IPS-NIHi7 (cell line): ENCODE measurements at regions not wholly inside any gene's neighbourhood (a gene's known extent, or its start where the extent isn't known, plus 50 kb on each side); places are given as distances from the start of the nearest gene placed in this dataset.

Experiments
- DNase-seq: peaks from one replicate; pipeline ENCODE4 v3.0.0; 2012; ENCODE audit warnings: mixed read lengths; ENCODE audit errors: extremely low spot score

DNA sequence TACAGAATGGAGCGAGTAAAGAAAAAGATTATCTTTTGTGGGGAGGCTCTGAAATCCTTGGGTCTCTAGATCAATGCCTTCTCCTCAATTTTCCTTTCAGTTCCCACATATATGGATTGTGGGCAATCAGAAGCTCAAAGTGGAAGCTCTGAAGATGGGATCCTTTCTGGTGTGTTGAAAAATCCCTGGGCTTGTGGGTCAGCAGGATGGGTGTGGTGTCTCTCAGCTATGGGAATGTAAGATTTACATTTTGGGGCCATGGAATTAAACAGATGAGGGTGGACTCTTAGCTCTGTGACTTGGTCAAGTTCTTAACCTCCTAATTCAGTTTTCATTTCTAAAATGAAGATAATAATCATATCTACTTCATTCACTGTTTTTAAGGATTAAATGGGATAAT lies 231.9 kb upstream of the CA10 start:
- no peak for DNase-seq

DNA sequence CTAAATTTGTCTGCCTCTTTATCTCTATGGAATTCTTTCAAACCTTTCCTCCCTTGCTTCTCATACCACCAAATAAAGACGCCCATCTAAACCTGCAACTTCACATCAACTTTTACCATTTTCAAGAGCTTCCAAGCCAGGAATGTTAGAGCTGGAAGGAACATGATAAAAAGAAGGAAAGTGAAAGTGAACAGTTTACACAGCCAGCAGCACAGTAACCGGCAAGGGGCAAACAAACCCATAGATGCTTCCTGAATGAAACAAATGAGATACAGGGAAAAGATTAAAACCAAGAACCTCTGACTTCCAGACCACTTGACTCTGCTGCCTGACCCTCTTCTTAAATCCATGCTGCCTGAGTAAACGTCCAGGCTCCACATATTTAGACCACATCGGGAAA lies 231.1 kb upstream of the CA10 start:
- no peak for DNase-seq

DNA sequence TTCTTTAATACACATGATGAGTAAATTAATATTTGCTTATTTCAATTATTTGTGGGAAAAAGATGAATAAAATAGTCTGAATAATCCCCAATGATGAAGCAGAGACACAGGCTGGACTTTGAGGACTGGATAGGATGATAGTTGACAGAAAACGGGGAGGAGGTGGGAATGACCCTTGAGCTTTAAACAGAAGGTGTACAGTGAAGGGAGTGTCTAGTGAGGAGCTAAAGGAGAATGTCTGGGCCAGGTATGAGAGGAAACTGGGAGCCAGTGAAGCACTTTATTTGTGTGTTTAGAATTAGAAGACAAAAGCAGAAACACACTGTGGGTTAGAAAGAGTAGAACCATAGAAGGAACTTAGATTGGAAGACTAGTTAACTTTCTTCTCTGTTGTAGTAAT lies 230.4 kb upstream of the CA10 start:
- DNase-seq = no peak

DNA sequence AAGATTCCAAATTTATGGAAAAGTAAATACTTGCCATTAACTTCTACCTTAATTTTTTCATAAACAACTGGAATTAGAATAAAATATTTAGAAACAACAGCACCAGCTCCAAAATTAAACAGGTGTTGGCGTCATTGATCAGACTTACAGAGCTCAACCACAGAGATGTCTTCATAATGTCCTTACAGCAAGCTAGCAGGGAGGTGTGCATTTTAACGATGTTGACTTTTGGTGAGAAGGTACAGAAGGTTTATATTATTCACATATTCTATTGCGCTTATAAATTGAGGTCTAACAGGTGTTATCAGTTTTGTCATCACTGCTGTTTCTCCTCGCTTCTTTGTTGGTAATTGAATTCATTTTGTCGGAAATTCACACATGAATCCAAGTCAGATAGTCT lies 226.2 kb upstream of the CA10 start:
- no peak for DNase-seq

DNA sequence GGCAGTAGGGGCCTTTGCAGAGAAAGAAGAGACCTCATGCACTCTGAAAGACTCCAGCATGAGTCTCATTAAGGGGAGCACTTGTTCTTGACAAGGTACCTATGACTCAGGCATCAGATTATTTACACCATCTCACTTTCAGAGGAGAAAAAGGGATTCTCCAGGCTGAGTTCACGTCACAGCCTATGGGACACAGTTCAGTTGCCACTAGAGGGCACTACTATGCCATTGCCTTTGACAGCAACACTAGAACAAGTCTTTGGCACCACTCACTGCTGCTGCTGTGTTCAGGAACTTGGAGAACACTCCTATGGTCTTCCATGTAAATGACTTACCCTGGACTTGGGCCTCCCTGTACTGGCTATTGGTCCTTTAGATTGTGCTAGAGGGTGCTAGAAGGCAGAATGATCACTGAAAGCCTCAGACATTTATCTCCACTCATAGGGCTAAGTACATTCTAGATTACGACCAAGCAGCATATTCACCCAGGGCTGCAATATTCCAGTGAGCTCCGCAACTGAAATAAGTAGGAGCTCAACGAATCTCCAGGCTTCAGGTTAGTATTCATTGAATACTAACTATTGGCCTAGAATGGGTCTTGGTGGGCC lies 225.1 kb upstream of the CA10 start:
- DNase-seq = peak; percentile 64

DNA sequence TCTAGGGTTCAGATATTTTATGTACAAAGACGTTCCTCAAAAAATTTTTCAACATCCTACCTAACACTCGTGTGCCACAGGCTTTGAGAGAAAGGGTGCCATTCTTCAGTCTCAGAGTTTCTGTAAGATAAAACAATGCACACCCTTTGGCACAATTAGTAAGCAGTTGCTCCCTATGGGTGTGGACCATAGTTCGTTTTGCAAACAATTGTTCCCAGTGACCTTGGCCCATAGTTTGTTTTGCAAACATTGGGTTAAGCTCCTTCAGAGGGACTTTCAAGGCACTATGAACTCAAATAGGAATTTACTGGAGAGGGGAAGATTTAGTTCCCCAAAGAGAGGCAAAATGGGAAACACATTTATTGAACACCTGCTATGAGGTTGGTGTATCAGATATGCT lies 220.3 kb upstream of the CA10 start:
- DNase-seq = no peak

DNA sequence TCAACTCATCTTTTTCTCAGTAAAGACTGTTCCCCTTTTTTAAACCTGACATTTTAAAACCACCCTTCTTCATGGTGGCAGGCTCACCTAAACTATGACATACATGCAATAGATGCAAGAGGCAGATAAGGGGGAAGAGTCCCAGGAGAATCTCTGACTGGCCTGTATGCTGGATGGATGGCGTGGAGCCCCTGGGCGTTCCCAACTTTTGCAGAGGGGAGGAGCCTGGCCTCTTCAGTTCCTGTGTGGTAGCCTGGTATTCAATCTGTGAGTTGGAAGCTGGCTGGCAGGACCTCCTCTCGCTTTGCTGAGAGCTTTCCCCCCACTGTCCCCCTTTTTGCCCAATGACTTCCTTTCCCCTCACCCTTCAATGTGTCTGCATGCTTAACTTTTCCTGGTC lies 217.6 kb upstream of the CA10 start:
- peak; percentile 10 for DNase-seq

DNA sequence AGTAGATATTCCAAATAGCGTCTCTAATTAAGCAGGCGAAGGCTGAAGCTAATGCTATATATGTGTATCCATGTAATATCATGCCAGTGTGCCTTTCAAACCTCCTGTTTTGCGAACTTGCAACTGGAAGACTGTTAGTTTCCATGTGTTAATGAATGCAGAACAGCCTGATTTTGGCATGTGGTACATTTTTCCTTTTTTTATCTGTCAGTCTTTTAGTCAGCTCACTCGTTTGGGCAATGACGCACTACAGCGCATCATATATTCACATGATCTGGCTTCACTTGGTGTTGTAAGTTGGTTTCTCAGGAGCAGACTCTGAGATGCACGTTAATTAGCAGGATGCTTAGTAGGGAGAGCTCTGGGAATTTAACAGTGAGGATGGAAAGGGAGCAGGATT lies 210.4 kb upstream of the CA10 start:
- no peak for DNase-seq

DNA sequence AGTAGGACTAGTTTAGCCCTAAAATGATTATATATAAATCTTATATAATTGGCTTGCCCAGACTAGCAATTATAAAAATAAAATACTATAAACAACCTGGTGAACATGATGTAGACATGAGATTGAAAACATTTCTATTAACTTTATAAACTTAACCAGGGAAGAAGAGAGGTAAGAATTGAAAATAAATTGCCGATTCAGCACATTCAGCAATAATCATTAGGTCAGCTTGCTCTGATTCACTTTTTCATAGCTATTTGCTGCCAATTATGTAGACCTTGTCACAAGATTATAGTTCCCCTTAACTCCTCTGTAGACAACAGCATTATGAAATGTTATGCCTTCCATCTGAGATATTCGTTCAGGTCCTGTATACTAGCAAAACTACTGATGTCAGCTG lies 199.3 kb upstream of the CA10 start:
- DNase-seq = no peak

DNA sequence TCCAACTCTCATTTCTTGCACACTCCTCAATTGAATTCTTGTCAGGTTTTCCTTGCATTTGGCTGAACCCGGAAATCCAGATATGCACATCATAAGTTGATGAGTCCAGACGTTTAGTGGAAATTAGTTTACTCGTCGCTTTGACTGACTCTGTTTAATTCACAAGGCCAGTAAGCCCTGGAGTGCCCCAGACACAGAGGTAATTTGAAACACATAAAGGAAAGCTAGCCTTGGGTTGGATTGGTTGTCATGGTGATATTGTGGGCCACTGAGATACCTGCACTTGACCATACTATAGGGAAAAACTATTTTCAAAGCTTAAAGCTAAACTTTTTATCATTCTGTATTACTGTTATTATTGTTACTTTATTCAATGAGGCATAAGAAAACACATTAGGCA lies 178.3 kb upstream of the CA10 start:
- no peak for DNase-seq

DNA sequence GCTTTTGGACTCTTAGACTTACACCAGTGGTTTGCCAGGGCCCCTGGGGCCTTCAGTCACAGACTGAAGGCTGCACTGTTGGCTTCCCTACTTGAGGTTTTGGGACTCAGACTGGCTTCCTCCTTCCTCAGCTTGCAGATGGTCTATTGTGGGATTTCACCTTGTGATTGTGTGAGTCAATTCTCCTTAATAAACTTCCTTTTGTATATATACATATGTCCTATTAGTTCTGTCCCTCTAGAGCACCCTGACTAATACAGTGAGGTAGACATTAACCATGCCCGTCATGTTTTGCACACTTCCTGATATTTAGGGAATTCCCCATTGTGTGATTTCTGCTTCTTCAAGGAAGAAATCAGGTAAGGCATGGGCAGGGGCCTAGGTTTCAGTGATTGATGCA lies 147.8 kb upstream of the CA10 start:
- DNase-seq = no peak

DNA sequence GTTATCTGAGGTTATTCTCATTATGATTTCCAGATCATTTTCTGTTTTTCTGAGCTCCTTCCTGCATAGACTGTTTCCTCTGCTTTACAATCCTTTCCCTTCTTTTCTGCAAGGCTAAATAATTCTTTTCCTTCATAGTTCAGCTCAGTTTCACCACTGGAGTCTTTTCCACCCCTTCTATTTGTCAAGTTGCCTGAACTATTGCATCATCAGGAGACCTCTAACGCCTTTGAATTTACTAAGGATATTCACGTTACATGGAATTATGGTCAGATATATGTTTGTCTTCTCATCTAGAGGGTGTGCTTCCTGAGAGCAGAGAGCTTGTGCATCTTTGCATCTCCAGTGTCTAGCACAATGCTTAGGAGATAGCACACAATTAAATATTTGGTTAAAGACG lies 140.4 kb upstream of the CA10 start:
- DNase-seq = no peak

DNA sequence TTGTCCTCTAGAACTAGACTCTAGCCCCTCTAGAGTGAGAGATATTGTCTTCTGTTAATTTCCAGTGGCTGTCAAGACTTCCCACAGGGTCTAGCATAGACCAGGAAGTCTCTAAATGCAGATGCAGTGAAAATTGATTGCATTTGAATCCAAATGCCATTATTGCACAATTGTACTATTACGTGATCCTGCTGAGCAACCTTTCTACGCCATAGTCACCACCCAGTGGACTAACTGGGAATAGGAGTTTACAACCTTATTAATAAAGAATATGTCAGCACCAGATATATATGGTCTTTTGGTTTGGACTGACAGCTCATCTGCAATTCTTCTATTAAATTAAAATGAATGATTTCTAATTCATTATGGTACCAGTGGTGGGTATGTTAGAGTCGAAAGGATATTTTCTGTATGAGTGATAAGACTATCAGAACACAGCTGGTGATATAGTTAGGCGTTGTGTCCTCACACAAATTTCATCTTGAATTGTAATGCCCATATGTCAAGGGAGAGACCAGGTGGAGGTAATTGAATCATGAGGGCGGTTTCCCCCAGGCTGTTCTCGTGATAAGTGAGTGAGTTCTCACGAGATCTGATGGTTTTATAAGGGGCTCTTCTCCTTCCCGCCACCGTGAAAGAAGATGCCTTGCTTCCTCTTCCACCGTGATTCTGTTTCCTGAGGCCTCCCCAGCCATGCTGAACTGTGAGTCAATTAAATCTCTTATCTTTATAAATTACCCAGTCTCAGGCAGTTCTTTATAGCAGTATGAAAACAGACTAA lies 138.9 kb upstream of the CA10 start:
- no peak for DNase-seq

DNA sequence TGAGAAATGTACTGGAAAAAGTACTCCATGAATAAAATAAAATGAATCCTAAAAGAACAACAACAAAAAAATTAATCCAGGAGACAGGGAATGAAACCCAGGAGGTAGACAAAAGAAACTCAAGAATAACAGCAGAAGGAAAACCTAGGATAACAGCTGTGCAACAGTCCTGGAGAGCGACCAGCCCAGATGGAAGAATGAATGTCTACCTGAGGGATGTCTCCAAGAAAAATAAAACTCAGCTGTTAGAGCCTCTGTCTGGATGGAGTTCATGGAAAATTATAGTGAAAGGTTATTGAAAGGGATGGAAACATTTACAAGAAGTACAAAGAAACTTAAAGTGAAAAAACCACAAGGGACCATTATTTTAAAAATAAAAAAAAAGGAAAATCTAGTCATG lies 135.8 kb upstream of the CA10 start:
- no peak for DNase-seq

DNA sequence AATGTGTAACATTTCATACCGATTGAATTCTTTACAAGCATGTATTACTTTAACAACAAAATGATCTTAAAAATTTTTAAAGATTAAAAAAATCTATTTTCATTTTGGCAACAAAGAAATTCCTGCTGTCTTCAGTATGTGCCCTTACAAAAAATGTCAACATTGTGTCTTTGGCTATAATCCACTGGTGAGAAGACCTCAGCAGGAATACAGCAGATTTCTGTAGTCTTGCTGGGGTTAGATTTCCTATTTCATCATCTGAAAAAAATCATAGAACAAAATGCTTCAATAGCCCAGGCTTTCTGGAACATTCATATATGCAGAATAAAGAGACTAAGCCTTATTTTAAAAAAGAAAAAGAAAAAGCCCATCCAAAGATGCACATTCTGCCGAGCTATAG lies 129.1 kb upstream of the CA10 start:
- no peak for DNase-seq

DNA sequence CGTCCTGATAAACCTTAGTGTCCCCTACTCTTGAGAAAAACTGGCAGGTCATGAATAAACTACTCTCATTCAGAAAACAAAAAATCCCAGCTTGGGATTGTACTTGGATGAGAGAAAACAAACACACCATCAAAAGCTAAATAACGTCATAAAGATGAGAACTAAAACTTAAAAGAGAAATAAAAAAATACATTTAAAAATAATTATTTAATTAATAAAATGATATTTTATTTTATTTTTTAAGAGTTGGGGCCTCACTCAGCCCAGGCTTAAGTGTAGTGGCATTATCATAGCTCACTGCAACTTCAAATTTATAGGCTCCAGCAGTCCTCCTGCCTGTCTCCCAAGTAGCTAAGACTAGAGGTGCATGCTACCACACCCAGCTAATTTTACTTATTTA lies 125.4 kb upstream of the CA10 start:
- DNase-seq = no peak

DNA sequence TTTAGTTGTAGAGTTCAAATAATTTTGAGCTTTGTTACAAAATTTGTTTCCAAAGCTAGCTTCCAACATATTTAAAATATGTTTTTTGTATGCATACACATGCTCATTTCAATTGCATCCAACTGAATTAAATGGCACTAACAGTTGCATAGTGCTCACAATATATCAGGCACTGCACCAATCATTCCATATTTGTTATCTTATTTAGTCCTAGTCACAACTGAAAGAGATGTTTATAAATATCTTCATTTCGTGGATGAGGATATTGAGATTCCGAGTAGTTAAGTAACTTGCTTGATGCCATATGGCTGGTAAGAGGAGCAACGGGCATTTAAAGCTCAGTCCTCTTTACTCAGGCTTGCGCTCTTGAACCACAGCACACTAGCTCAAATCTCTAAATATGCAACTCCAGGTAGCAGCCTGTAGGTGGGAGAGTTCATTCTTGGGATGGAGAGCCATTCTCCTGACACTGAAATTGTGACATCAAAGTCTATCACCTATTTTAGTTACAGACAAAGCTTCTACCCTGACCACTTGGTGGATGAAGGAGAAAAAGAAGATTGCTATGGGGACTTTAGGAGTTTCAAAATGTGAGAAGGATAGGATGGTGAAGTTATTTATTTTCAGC lies 118.0 kb upstream of the CA10 start:
- DNase-seq = no peak

DNA sequence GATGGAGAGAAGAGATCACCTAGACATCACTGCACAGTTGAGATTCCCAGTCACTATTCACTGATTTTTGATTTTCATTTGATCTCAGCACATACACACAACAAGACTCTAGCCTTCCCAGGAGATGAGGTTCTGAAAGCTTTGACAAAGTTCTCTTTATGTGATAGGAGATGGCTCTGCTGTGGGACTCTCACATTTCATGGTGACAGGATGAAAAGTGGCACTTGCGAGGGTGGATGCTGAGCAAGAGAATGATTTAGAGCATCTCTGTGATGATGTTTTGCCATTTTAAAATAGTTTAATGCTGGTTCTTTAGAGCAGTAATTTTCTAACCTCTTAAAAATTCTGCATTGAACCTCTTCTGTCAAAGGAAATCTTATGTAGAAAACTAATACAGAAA lies 113.3 kb upstream of the CA10 start:
- no peak for DNase-seq

DNA sequence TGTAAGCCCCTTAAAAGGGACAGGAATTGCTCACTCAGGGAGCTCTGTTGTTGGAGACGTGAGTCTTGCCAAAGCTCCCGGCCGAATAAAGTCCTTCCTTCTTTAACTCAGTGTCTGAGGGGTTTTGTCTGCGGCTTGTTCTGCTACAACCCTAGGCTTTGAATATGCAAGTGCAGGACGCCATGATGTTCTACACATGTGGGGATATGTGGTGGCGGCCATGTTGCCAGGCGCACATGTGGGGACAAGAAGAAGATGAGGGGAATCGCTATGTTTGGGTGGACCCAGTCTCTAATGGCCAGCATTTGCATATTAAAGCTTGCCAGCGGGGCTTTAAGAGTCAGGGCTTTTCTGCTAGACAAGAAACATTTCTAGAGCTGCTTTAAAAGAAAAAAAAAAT lies 96.8 kb upstream of the CA10 start:
- DNase-seq = no peak

DNA sequence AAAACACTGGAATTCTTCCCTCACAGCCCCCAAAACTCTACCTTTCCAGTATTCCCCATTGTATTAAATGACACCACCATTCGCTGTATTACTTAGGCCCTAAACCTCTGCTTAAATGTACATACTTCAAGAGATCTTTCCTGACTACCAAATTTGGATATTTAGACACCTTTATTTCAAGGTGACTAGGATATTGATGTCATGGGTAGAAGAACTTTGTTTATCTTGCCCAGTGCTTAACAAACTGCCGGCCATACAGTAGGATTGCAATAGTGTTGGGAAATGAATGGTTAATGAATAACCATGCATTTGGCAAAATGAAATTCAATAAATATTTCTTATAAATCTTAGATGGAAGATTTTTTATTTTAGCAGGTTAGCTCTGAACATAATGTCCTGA lies 86.2 kb upstream of the CA10 start:
- DNase-seq = no peak

DNA sequence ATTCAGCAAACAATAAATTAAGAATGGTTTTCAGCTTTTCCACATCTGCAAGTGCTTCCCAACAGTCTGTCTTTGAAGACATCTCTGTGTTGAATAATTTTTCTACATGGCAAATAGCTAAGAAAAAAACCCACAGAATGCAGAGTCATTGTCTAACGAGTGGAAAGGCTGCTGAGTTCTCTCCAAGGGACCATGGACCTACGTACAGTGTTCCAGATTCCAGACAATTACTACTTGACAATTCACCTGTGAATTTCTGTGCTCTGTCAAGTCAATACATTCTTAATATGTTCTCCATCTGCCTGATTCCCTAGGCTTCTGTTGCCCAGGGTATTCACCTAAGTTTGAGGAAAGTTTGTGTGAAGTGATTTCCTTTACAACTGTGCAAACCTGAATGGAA lies 83.8 kb upstream of the CA10 start:
- no peak for DNase-seq

DNA sequence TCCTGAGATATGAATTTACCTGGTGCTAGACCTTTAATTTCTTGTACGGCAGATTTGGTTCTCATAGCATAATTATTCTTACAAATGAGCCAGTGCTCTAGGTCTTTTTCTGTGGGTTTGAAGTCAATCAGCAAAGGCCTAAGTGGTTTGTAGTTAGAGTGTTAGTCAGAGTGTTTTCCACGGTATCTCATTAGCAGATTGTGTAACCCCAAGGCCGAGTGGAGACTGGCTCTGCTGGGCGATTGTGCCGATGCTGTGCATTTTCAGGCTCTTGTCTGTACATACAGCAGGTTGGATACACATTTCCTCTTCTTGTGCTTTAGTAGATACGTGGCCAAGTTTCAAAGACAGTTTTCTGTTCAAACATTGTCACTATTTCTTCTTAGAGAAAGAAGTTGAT lies 78.6 kb upstream of the CA10 start:
- no peak for DNase-seq

DNA sequence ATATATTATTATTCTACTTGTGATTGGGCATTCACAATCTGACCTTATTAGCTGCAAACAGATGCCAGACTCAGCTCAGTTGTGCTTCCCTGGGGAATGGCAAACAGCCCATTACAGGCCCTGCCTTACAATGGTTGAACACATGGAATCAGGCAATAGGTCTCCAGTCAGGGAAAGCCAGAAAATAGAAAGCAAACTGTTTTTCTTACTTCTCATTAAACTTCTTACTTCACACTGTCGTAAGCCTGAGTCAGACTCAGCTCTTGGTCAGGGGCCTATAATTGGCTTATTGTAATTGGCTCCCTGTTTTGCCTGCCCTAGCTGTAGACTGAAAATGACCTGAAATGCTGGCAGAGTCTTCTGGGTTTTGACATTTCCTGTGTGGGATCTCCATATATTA lies 77.0 kb upstream of the CA10 start:
- no peak for DNase-seq

DNA sequence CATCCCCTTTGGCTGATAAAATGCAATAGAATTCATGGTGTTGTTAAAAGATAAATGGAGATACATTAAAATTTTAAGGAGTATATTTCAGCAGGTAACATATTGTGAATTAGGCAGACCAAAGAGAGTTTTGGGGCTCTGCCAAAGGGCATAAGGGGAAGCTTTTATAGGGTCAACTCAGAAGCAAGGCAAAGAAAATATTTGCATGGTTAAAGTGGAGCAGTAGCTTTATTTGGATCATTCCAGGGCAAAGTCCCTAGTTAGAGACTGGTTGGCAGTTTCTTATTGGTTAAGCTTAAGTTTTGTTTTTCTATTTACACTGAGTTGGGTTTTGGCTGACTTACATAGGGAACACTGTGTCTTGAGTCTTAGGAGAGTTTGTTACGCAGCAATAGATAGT lies 75.1 kb upstream of the CA10 start:
- no peak for DNase-seq
